H1 (cell line): ENCODE measurements at regions not wholly inside any gene's neighbourhood (a gene's known extent, or its start where the extent isn't known, plus 50 kb on each side); places are given as distances from the start of the nearest gene placed in this dataset.

Source experiments
- CTCF ChIP-seq, 3 experiments: IDR thresholded peaks; 1 replicate in 2 of 3; 2 replicates in 1 of 3; pipeline versions ENCODE4 v1.5.1 to v1.6.1; 2011; ENCODE audit warnings: low read length in 3 of 3, mild to moderate bottlenecking in 3 of 3, inconsistent platforms in 2 of 3, low read depth in 1 of 3, moderate library complexity in 1 of 3; ENCODE audit not compliant: insufficient read depth in 1 of 3; ENCODE audit errors: control extremely low read depth in 1 of 3
- HDAC2 ChIP-seq, 2 experiments: fragments of 300-600 bp in 1 of 2; sonication (generic) in 1 of 2; IDR thresholded peaks; 2 replicates each; pipeline ENCODE4 v1.6.1; 2011 to 2012; ENCODE audit warnings: low read depth in 2 of 2, low read length in 2 of 2, mild to moderate bottlenecking in 2 of 2, moderate library complexity in 2 of 2, borderline replicate concordance in 1 of 2, inconsistent platforms in 1 of 2
- KDM1A ChIP-seq: fragments of 200-600, 300-600 bp; sonication (generic); IDR thresholded peaks from 2 replicates; pipeline ENCODE4 v1.7.1; 2016; ENCODE audit warnings: mild to moderate bottlenecking, low read length, borderline replicate concordance
- USF2 ChIP-seq: IDR thresholded peaks from 2 replicates; pipeline ENCODE4 v1.6.1; 2011; ENCODE audit warnings: low read length, improper control_type of control experiment

DNA sequence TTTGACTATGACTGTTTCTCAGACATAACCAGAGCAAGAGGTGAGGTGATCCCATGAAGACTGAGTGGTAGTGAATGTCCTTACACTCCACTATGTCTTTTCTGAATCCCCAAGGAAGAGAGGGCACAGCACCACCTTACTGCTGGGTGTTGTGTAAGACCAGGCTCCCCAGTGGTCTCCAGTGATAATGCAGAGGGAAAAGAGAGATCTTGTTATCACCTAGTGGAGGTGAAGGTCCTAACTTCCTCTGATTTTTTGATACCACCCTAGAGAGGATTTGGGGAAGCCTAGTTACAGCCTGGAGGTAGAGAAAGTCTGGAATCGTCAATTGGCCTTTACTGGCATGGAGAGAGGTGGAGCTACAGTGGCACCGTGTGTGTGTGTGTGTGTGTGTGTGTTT is 288.0 kb upstream of the BCHE start (continued):
- peak in 2 of 3 experiments; percentile 30 to 57; a peak in 3 of 4 replicates for TF ChIP-seq CTCF (IDR thresholded peaks at IDR 0.05; ENCODE audit: control extremely low read depth in 1 of 3, insufficient read depth in 1 of 3, low read depth in 1 of 3, low read length in 3 of 3)
- TF ChIP-seq USF2 = no peak
- no peak for TF ChIP-seq KDM1A
- TF ChIP-seq HDAC2 (IDR thresholded peaks at IDR 0.05; ENCODE audit: borderline replicate concordance in 1 of 2, low read depth in 2 of 2, low read length in 2 of 2) = no peak
- TF ChIP-seq, all 59 proteins: peak for 3
